ENCODE measurements at regions not wholly inside any gene's neighbourhood (a gene's known extent, or its start where the extent isn't known, plus 50 kb on each side); places are given as distances from the start of the nearest gene placed in this dataset.

DNA sequence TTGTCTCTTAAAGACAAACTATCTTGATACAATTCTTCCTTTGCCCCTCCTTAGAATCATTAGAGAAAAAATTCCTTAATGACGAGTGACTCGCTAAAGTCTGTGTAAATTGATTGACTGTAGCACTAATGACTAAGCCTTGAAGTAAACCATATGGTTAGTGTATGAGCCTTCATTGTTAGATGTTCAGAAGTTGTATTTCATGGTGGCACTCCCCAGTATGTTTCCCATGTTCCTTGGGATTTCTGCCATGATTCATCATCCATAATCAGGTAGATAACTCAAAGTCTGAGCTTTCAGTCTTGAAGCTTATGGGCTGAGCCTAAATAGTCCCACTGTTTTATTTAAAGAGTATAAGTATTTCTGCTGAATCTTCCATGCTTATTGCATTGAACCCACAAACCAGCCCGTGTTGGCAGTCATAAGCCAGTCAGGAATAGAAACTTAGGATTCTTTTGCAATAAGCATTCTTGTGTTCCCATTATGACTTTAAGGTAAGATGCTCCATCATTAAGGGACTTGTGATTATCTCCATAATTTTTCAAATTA lies 371.2 kb upstream of the RARB start:
- DNase-seq: no peak

DNA sequence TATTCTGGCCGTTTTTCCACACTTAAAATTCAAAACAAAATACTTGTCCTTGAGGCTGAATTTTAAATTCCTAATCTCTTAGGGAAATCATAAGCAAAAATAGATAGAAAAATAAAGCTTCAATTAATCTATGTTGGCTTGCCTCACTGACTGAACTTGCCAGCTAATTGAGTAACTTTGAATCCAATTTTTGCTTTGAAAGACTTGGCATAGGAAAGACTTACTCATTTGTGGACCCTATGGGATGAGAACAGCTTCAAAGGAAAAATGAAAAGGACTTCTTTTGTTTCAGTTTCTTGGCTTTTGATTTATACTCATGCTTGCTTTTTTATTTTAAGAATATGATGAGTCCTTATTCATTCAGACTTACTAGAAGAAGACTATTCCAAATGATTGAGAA lies 370.7 kb upstream of the RARB start:
- no peak for DNase-seq

DNA sequence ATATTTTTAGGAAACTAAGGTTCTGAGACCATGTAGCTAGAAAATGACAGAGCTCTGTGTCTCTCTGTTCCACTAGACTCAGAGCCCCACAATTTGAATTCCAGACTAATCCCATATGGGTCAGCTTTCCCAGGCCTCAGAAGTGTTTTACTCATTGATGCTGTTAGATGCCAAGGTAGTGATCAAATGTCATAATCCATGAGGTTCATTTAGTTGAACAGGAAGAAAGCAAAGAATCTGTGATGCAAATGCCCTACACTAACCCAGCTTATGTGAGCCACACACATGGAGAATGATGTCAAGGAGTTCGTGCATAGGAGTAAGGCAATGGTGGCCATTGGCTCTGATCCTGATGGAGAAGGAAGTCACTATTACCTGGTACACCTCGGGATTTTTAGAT lies 363.4 kb upstream of the RARB start:
- DNase-seq: no peak

DNA sequence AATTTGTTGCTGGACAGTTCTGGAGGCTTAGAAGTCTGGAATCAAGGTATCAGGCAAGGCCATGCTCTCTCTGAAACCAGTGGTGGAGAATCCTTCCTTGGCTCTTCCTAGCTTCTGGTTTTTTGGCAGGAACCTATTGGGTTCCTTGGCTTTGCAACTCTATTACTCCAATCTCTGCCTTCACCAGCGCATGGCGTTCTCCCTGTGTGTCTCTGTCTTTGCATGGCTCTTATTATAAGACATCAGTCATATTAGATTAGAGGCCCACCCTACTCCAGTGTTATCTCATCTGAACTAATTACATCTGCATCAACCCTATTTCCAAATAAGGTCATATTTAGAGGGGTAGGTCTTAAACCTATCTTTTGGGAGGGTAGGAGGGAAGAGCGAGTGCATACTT lies 358.1 kb upstream of the RARB start:
- DNase-seq: no peak

DNA sequence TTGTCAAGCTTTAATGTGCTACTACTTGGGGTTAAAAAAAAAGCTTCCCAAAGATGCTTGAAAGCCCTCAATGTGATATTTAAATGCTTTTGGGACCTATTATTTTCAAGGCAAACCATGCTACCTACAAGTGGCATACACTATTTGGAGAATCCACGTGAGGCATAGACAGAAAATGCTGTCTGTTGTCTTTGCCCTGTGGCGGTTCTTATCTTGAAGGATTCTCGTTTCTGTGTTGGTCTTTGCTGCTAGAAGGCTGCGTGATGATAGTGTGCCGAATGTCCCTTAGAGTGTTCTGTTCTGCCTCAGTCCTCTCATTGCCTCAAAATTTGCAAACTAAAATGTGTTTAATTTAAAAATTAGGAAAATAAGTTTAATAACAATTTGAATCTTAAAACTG lies 356.2 kb upstream of the RARB start:
- DNase-seq: no peak

DNA sequence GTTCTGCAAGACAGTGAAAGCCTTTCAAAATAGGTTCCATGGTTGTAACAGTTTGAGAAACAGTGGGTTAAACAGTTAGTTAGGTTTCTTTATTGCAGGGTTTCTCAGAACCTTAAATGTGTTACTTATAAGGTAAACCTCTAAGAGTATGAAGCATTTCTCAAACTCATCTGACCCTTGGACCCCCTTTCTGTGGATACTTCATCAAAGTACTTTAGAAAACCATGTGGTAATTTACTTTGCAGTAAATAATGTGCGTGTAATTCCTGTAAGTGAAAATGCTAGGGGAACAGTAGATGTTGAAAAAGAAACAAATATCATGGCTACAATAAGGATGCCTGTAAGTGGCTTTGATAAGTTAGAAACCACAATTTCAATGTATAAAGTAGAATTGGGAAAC lies 354.6 kb upstream of the RARB start:
- no peak for DNase-seq

DNA sequence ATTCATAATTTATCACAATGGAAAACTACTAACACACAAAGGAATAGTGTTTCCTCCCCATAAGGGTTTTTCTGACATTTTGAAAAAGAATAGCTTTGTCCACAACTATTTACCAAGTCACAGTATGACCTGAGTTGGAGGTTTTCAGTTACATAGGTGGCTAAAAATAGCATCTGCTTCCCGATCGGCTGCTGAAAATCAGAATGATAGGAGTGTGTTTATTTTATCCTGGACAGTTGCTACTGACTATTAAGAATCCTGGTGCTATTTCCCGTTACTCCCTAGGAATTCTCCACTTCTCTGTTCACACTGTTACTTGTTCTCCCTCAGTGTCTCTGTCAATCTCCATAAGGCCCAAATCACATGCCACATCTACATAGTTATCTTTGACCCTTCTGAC lies 353.9 kb upstream of the RARB start:
- DNase-seq: no peak

DNA sequence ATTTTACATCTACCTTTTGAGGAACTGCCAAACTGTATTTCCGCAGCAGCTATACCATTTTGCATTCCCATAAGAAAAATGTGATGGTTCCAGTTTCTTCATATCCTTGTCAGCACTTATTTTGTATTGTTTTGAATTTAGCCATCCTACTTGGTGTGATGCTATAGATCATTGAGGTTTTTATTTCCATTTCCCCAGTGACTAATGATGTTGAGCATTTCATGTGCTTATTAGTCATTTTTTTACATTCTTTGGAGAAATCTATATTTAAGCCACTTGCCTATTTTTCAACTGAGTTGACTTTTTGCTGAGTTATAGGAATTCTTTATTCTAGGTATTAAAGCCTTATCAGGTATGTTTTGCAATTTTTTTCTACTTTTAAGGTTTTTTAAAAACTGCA lies 347.6 kb upstream of the RARB start:
- DNase-seq: no peak

DNA sequence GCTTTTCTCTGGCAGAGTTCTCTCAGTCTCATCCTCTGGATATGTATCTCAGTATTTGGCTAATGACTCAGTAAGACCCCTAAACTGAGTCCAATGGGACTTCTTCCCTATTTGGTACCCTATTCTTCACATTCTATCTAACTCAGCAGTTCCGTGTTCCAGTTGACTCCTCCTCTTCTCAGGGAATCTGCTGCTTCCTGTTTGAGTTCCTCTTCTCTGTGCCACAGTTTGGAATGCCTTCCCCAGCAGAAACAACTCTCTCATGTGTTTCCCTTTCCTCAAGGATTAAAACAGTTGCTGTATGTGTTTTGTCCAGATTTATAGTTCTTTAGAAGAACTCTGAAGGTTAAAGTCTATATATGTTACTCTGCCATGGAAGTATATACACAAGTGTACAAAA lies 344.0 kb upstream of the RARB start:
- no peak for DNase-seq

DNA sequence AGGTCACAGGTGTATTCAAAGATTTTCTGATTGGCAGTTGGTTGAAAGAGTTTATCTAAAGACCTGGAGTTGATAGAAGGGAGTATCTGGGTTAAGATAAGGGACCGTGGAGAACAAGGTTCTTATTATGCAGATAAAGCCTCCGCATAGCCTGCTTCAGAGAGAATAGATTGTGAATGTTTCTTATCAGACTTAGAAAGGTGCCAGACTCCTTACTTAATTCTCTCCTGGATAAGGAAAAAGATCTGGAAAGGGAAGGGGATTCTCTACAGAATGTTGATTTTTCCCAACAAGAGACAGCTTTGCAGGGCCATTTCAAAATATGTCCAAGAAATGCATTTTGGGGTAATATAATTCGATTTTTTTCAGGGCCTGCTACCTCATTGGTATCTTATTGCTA lies 341.3 kb upstream of the RARB start:
- no peak for DNase-seq

DNA sequence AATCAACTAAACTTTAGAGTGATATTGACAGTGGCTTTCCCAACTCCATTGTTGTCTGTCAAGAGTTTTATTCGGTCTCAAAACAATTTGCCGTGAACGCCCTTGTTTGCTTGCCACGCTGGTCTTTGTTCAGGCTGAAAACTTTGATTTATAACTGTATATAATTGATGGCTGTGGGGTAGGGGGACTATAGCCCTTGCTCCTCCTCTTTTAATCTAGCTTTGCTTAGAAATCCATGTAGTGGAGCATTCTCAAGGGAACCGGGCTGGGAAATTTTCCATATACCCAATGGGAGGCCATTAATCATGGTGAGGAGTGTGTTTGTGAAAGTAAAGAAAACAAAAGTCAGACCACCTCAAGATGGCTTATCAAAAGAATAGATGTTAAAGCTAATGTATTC lies 339.8 kb upstream of the RARB start:
- no peak for DNase-seq

DNA sequence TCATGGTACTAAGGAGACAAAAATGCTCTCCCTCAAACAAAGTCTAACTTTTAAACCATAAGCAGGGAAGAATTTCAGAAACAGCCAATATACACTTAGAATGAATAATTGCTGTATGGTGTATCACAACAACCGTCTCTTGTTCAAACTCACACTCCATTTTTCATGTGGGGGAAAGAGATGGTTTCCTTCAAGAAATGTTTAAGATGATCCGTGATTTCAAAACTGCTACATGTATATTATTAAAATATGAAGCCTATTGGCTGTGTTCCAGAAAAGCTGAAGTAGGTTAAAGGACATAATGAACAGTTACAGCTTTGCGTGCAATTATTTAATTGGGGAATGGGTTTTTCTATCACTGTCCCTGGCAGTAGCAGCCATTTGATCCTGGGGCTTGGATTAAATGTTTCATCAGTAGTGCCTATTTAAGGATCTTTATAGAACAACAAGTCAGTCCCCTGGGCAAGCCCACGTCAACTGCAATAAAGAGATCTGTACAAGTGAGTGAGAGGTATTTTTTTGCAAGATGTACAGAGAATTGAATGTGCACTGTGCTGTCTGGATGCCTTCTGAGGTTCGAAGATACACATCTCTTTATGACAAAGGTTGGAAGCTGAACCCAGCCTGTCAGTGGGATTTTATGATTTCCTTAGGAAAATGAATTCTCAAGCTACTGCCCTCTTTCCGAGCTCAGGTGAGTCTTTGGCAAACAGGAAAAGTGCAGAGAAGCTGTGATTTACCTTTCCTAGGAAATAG lies 337.2 kb upstream of the RARB start:
- no peak for DNase-seq

DNA sequence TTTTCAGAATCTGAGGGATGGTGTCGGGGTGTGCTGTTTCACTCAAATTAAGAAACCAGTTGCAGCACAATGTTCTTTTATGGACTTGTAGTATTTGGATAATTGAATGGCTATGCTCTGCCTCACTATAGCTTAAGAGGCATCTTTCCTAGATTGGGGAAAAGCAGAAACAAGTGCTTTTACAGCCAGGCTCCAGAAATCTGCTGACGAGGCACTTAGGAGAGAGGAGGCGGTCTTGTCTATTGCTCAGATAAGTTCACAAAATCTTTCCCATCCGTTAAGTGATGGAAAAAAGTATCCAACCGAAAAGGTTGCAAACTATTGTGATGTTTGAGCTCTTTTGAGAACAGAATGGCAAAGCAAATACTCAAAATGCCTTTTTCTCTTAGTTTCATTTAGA lies 336.1 kb upstream of the RARB start:
- DNase-seq: peak in 1 of 2 experiments; percentile 10

DNA sequence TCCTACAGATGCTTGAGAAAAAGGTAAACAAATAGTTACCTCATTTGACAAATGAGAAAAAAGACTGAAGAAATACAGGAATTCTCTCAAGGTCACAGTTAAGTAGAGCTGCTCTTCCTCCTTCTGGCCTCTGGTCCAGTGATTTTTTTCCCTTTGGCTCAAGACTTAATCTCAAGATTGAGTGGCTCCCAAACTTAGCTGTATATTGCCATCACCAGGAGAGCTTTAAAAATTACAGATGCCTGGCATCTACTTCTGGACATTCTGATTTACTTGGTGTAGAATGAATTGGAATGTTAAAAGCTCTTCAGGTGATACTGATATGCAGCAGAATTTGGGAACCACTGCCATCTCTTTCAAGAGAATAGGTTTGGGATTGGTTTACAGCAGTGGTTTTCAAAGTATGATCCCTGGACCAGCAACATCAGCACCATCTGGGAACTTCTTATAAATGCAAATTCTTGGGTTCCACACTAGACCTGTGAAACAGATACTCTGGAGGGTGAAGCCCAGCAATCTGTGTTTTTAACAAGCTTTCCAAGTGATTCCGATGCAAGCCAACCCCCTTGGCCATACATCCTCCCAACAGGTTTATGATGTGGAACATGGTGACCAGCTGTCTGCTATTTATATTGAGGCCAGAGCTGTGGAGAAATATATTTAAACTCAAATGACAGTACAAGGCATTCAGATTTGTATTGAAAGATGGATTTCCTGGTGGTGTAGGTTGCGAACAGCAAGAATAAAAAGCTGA lies 333.0 kb upstream of the RARB start:
- DNase-seq: no peak

DNA sequence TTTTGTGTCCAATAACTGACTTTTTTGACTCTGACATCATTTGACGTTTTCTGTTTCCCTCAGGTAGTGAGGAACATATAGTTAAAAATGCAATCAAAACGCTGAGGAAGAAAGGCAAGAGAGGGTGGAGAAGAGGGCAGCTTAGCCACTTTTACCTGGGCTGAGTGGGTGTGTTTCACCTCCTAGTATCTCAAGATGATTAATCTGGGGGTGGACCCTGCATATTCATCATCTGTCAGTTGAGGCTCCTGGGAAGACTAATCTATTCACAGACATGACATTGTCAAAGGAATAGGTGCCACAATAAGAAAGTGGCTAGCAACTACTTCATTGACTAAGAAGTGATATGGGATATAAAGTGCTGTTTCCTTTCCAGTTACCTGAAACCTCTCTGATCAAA lies 331.5 kb upstream of the RARB start:
- DNase-seq: no peak

DNA sequence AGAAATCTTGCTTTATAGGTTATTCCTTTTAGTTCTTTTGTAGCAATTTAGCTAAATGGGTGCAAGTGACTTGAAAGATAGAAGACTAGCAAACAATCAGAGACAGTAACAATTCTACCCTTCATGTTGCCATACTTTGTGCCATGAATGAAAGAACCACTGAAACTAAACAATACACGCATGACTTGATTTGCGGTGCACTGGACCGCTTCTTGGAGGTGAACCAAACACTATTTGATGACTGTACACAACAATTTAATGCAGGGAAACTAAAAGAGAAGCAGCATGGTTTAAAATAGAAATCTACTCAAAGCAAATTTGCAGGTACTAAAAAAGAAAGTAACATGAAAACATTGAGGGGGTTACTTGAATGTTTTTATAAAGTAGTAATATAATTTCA lies 331.0 kb upstream of the RARB start:
- no peak for DNase-seq

DNA sequence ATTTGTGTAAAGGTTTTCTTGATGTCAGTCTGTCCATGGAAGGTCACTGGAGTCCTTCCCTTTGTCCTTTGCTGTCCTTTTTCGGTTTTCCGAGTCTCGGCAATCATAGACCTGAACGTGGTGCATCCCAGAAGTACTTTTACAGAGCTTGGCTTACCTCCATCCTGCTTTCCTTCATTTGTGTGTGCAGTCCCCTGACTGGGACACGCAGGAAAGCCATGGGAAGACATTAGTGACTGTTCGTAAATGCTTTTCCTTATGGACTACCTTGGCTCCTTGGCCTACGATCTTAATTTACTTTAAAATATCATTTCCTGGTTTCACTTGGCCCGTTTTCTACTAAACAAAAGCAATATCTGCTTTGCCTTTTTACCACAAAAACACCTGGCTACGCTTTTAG lies 328.4 kb upstream of the RARB start:
- no peak for DNase-seq

DNA sequence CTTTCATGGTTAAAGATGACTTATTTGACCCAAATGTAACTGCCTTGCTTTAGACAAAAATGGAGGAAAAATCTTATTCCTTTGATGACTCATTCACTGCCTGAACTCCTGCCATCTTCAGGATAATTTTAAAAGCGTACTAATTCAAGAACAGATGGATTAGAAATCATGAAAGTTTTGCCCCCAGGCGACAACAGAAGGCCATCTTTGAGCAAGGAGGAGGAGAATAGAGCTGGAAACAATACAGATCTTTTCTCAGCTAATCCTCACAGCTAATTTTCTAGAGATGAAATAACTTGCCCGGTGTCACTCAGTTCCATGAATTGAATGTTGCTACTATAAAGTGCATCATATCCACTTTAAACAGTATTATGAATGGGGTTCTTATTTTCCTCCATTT lies 324.7 kb upstream of the RARB start:
- no peak for DNase-seq

DNA sequence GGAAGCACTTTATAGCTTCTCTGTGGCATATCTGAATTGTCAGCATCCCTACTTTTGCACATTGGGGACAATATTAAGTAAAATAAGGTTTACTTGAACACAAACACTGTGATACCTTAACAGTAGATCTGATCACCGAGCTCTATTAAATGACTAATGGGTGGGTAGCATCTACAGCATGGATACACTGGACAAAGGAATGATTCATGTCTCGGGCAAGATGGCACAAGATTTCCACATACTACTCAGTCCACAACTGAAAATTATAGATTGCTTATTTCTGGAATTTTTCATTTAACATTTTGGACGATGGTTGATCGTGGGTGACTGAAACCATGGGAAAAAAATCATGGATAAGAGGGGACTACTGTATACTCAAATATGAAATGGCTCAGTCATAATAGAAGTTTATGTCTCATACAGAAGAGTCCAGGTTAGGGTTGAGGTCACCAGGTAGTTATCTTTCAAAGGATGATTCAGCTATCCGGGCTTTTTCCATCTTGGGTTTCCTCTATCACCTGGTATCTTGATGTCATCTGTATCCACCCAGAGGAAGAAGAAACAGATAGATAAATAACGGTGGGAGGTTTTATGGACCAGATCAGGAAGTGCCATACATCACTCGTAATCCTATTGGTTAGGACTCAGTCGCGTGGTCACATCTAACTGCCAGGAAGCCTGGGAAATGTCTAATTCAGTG lies 320.0 kb upstream of the RARB start:
- no peak for DNase-seq

DNA sequence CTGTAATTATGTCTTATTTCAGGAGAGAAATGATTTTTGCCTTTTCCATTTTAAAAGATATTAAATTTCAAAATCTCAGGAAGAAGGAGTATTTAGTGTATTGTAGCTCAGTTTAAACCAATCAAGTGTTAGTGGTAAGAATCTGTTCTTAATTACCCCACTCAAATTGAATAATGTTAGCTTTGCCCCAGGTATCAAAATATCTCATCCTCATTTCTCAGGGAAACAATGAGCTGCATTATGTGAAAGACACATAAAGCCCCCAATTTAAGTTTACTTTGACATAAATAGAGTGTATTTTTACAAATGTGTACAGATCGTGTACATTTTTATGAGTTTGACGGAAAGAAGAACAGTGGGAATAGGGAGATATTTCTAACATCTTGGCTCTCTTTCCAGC lies 317.4 kb upstream of the RARB start:
- no peak for DNase-seq

DNA sequence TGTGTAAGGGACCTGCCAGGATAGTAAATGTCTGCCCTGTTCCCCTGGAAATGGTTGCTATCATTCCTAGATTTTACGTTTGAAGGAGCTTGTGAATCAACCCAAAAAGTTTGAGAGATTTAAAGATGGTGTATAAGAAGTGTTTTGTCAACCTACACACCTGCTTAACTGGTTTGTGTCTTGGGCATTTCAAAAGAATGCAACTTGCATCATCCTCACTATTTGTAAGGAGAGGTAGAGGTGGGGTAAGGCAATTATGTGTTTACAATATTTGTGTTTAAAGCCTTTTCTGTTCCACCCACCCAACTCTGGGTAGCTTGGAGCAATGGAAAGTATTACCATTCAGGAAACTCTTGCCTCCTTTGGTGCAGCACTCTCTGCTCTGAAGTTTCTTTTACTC lies 314.2 kb upstream of the RARB start:
- DNase-seq: no peak

DNA sequence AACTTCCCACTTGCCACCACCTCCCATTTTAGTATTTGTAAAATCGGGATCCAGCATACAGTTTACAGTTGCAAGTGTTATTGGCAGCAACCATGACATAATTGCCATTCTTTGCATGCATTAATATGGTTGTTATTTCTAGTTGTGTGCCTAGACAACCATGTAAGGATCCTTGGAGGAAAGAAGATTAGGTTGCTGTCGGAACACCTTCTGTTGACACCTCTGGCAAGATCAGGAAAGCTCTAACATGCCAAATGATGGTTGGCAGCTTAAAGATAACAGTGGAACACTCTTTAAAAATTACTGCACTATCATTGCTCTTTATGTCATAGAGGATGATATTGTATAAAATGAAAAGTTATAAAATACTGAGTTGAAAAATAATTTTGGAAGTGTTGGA lies 313.5 kb upstream of the RARB start:
- DNase-seq: no peak

DNA sequence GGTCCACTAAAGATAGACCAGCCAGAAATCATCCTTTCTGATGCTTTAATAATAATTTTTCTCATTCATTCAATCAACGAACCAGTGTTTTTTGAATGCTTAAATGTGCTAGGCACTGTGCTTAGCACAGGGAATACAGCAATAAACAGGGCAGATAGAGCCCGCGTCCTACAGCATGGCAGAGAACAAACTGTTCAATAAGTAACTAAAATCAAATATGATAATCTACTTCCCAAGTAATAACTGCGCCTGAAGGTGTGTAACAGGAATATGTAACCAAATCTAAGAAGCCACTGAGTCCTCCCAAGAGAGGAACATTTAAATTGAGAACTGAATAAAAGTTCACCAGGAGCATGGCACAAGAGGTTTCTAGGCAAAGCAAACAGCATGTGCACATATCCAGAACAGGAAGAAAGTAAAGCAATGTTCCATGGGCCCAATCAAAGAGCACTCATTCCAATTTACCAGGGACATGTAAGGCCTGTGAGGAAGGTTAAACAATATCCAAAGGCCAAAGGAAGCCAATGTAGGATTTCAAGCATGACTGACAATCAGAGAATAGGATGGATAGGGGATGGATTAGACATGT lies 311.0 kb upstream of the RARB start:
- no peak for DNase-seq

DNA sequence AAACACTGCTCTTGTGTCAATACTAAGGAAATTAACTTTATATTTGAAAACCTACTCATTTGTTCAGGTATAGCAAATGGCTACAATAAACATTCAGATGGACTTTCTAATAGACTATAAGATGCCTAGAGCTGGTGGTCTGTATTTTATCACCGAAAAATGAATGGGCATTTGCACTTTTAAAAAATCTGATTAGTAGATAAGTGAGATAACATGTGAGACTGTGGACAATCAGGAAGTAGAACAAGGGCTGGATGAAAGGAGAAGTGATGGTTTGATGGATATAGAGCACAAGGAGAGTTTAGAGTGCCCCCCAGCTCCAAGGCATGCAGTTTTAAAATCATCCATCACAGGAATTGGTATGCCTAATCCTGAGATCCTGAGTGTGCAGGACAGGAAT lies 308.4 kb upstream of the RARB start:
- no peak for DNase-seq
